GM21423 (cell line): ENCODE measurements at regions not wholly inside any gene's neighbourhood (a gene's known extent, or its start where the extent isn't known, plus 50 kb on each side); places are given as distances from the start of the nearest gene placed in this dataset.
A peak's percentile ranks its signal among the peaks of the same experiment; 100 is the strongest.

ENCODE experiments used
- ATAC-seq: cut with Tn5 transposase; IDR thresholded peaks from one replicate; pipeline ENCODE4 v1.9.1; 2021; ENCODE audit warnings: mild to moderate bottlenecking, moderate library complexity; ENCODE audit not compliant: unreplicated experiment

DNA sequence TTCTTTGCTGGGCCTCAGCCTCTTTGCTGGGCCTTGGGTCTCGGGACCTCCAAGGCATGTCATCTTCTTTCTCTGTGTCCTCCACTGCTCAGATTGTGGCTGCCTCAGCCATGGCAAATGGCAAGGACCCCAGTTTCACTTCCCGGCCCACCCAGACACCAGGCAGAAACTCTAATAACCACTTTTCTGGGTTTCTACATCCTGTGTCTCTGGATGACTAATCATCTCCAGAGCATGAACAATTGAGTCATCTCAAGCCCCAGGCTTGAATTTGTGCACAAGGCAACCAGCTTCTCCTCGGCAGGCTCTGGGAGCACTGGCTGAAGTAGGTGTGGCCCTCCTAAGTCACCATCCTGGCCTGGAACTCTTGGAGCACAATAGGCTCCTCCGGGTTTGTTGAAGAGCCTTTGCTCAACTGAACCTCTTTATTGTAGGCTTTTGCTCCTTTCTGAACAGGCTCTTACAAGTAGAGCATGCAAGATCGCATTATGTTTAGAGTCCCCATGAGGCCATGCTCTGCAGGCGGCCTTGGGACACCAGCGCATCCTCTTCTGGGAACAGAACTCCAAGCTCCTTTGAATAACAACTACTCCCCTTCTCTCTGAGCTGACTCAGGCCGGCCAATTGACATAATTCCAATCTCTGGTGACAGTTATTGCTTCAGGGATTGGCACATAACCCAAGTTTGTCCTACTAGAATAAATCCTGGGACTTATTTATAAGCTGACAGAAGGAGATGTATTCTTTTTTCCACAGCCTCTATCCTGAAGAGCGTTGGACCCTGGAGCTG is 218.1 kb downstream of the WDR11 start:
- ATAC-seq, result peak; percentile 92

- no peak for ATAC-seq
Observed at GRCh38 chr10:121070275-121071070, 219.3 kb downstream of the WDR11 start.

DNA sequence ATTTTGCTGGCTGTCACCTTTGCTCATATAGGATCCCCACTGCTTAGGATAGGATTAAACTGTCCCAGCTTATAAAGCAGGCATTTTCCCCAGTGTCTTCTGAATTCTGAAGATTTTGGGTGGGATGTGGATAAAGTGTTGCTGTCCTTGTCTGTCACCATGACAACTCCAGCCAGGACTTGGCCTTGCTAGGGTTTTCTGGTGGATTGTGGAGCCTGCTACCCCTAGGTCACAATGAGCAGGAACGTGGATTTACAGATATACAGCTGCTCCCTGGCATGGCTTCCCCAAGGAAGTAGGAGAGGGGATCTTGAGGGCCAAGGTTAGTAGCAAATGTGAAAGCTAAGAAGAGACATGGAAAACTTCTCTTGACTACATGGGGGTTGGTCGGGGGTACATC is 220.7 kb downstream of the WDR11 start:
- ATAC-seq, result no peak

DNA sequence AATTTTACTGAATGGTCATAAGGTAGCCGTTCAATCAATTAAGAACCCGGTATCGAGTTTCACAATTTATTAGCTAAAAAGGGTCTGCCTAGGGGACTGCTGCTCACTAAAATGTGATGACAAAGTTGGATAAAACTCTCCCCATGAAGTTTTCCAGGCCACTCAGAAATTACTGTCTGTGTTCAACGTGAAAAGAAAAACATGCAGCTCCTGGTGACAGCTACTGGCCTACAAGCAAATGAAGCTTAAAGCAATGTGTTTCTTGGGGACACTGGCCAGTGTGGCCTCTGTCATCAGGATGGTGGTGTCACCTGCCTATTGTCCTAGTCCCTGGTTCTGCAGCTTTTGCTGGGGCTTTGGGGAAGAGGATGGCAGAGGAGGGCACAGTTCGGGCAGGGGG is 222.6 kb downstream of the WDR11 start:
- no peak for ATAC-seq

DNA sequence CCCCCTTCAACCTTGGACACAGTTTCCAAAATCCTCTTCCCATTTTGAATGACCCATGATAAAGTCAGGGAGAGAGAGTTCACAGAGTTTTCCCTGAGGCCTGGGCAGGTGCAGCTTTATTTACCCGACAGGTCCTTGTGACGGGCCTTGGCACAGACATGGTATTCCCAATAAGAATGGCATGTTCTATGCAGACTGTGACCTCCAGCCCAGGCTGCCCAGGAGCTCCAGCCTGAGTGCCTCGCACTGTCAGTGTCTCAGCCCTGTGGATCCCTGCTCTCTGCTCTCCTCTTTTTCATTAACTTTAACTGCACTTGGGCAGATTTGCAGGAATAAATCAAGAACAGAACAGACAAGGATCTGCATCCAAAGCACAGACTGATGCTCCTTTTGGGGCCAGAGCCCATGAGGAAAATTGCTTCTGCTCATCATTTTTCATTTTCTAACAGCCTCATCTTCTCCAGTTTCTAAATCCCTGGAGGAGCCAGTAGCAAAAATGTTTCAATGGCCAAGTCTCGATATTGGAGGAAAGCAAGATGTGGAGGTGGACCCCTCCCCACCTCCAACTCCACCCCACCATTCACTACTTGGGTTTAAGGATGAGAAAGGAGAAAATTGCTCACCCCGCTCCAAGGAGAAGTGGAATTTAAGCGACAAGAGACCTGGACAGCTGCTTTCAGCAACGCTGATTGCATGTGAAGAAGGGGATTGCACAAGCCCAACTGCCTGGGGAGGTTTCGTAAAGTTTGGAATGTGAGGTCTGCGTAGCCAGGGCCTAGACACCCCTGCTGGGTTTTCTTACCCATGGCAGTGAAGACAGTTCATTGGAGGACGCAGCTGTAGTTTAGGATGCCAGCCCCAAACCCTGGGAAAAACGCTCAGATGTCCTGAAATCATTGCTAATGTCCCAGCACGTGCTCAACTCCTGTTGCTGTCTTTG is 225.9 kb downstream of the WDR11 start:
- ATAC-seq, result no peak

GRCh38 chr10:121078036-121078435 is 226.9 kb downstream of the WDR11 start:
- no peak for ATAC-seq

GRCh38 chr10:121078672-121079102 is 227.5 kb downstream of the WDR11 start:
- ATAC-seq, result no peak

GRCh38 chr10:121079226-121079625 is 228.1 kb downstream of the WDR11 start:
- ATAC-seq, result no peak

- ATAC-seq, result no peak
Observed at GRCh38 chr10:121080281-121080891, 229.2 kb downstream of the WDR11 start.

DNA sequence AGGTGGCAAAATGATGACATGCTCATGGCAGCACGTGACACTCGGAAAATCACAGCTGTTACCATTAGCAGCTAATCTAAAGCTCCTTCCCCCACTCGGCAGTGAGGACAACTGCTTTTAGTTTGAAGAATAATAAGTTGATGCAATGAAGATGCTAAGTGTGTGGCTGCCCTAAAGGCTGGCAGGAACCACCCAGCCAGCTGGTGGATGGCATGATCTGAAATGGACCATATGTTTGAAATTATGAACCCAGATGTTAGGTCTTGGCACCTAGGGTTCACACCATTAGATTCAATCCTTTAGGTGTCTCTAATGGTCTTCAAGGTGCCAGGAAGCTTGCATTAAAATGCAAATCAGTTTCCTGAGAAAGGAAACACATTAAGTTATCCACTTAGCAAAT is 230.1 kb downstream of the WDR11 start:
- ATAC-seq, result no peak

- ATAC-seq, result no peak
Observed at GRCh38 chr10:121082984-121083383, 231.8 kb downstream of the WDR11 start.

- no peak for ATAC-seq
Observed at GRCh38 chr10:121084016-121084674, 233.0 kb downstream of the WDR11 start.

- ATAC-seq, result no peak
Observed at GRCh38 chr10:121084675-121085070, 233.5 kb downstream of the WDR11 start.

- ATAC-seq, result no peak
Observed at GRCh38 chr10:121085367-121085766, 234.2 kb downstream of the WDR11 start.

DNA sequence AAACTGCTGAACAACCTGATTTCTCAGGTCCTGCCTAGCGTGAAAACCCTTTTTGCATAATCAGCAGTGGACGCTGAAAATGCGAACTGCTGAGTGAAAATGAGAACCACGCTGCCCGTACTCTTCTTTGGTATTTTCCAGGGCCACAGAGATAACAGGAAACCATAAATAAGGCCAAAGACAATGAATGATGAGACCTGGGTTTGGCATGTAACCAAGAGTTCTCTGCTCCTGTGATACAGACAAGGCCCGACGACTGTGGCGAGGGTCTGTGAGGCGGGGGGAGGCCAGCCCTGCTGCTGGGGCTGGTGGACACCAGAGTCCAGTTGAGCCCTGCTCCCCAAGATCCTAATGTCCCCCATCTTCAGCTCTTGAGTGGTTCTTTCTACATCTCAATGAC is 236.0 kb downstream of the WDR11 start:
- ATAC-seq, result no peak

DNA sequence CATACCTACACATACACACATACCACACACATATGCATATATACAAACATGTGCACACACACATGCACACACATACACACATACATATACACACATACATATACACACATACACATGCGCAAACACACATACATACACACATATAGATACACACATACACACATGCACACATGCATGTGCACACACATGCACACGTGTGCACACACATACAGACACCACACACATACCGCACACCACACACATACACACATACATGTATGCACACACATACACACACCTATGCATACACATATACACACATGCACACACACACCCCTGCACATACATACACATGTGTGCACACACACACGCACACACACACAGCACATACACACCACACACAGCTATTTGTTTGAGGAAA is 236.5 kb downstream of the WDR11 start:
- ATAC-seq, result no peak

GRCh38 chr10:121088524-121088923 is 237.4 kb downstream of the WDR11 start:
- no peak for ATAC-seq

DNA sequence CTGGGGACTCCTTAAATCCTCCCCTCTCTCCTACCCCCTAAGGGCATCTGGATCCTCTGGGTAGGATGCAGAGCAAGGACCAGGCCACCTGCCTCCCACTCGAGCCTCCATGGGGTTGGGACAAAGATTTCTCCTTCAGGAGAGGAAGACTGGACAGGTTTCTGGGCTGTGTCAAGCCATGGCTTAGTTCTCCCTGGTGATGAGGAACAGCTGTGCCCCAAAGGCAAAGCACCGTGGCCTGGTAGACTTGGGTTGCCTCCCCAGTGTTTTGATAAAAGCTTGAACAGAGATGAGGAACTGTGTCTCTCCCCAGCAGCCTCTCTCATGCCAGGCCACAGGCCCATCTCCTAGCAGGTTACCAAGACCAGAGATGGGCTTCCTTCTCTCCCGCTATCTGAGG is 238.3 kb downstream of the WDR11 start:
- ATAC-seq, result no peak

GRCh38 chr10:121091961-121092719 is 241.0 kb downstream of the WDR11 start:
- no peak for ATAC-seq
